ENCODE measurements at regions not wholly inside any gene's neighbourhood (a gene's known extent, or its start where the extent isn't known, plus 50 kb on each side); places are given as distances from the start of the nearest gene placed in this dataset.

GRCh38 chr12:89212339-89212771 is 139.9 kb downstream of the DUSP6 start:
- no peaks in the 10 kb centered on the region for H3K36me3 ChIP-seq
- H3K4me3 ChIP-seq, result no peak overlapping the region
- no peak overlapping the region for H3K27ac ChIP-seq
- intact Hi-C loops (cut with DNase I; ENCODE audit: low total_unique reads), result no loop called here
- H3K27me3 ChIP-seq, result no peaks in the 10 kb centered on the region
- DNase-seq, result peak in 1 of 2 donors; percentile 57
- H3K9me3 ChIP-seq, result no peaks in the 10 kb centered on the region
- no peaks in the 10 kb centered on the region for H3K4me1 ChIP-seq
- no peak for TF ChIP-seq POLR2A (IDR thresholded peaks at IDR 0.05)
- no peak for TF ChIP-seq CTCF (IDR thresholded peaks at IDR 0.05)

DNA sequence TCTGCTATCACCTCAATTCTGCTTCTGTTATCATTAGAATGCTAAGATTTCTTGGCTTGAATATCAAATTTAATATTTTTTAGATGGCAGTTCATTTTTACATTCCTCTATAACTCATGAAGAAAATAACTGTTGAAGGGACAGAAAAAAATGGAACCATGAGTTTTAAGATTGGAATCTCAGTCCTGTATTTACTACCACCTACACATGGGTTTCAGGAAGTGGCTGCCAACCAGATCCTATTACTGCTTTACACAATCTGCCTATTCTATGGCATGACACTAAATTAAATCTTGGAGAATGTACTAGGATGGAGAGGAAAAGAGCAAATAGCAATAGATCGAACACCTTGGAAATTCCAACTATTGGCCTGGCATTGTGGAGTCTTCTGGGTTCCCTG is 140.8 kb downstream of the DUSP6 start:
- Histone ChIP-seq H3K36me3 (no peaks in the 10 kb centered on the region), H3K9me3 (no peaks in the 10 kb centered on the region), H3K4me1 (no peaks in the 10 kb centered on the region), H3K4me3 (no peak overlapping the region), H3K27me3 (no peaks in the 10 kb centered on the region), H3K27ac (peak overlapping the region; percentile 4 to 21)
- intact Hi-C loops (cut with DNase I; ENCODE audit: low total_unique reads), result no loop called here
- no peak for DNase-seq
- TF ChIP-seq CTCF (IDR thresholded peaks at IDR 0.05) (no peak), POLR2A (IDR thresholded peaks at IDR 0.05) (no peak)

DNA sequence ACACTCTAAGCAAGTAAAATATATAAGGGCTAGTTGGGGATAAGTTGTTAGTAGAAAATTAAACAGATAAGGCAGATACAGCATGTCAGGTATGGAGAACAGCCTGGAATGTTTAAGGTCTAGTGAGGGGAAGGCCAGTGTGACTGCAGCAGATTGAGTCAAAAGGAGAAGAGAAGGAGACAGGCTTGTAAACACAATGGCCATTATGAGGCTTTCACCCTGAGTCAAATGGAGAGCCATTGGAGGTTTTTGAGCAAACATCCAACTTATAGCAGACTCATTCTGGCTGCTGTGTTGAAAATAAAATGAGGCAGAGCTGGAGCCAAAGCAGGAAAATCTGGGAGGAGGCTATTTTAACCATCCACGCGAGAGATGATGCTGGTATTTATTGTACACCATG is 142.0 kb downstream of the DUSP6 start:
- Histone ChIP-seq H3K27me3 (no peaks in the 10 kb centered on the region), H3K36me3 (no peaks in the 10 kb centered on the region), H3K9me3 (no peaks in the 10 kb centered on the region), H3K4me1 (no peaks in the 10 kb centered on the region), H3K4me3 (no peak overlapping the region), H3K27ac (no peak overlapping the region)
- DNase-seq, result no peak
- no peak for TF ChIP-seq POLR2A (IDR thresholded peaks at IDR 0.05)
- no peak for TF ChIP-seq CTCF (IDR thresholded peaks at IDR 0.05)
- intact Hi-C loops (cut with DNase I; ENCODE audit: low total_unique reads), result no loop called here

GRCh38 chr12:89208661-89209096 is 143.6 kb downstream of the DUSP6 start:
- no peak overlapping the region for H3K27ac ChIP-seq
- H3K9me3 ChIP-seq, result no peaks in the 10 kb centered on the region
- H3K4me3 ChIP-seq, result no peak overlapping the region
- H3K27me3 ChIP-seq, result no peaks in the 10 kb centered on the region
- intact Hi-C loops (cut with DNase I; ENCODE audit: low total_unique reads), result no loop called here
- DNase-seq, result no peak
- H3K4me1 ChIP-seq, result no peaks in the 10 kb centered on the region
- TF ChIP-seq POLR2A (IDR thresholded peaks at IDR 0.05) (no peak), CTCF (IDR thresholded peaks at IDR 0.05) (no peak)
- no peaks in the 10 kb centered on the region for H3K36me3 ChIP-seq

- Histone ChIP-seq H3K36me3 (no peaks in the 10 kb centered on the region), H3K27me3 (no peaks in the 10 kb centered on the region), H3K4me3 (no peak overlapping the region), H3K4me1 (no peaks in the 10 kb centered on the region), H3K9me3 (no peaks in the 10 kb centered on the region), H3K27ac (no peak overlapping the region)
- DNase-seq, result no peak
- TF ChIP-seq CTCF (IDR thresholded peaks at IDR 0.05) (no peak), POLR2A (IDR thresholded peaks at IDR 0.05) (no peak)
- intact Hi-C loops (cut with DNase I; ENCODE audit: low total_unique reads), result no loop called here
Observed at GRCh38 chr12:89206390-89206789, 145.9 kb downstream of the DUSP6 start.
